Osteoblast (primary cell): ENCODE measurements at regions not wholly inside any gene's neighbourhood (a gene's known extent, or its start where the extent isn't known, plus 50 kb on each side); places are given as distances from the start of the nearest gene placed in this dataset.

ENCODE experiments used
- DNase-seq: peaks from one replicate; pipeline ENCODE4 v3.0.0; 2011; ENCODE audit warnings: low spot score, mixed read lengths; ENCODE audit not compliant: insufficient read length; ENCODE audit errors: missing footprints
- H2AFZ ChIP-seq: 2 replicates; pipeline ENCODE4 v1.6.0; 2011; ENCODE audit warnings: mild to moderate bottlenecking, low read length
- H3K27ac ChIP-seq: 2 replicates; pipeline ENCODE4 v1.5.1; 2011; ENCODE audit warnings: mild to moderate bottlenecking, low read depth, low read length, moderate library complexity
- H3K27me3 ChIP-seq: 2 replicates; pipeline ENCODE4 v1.6.0; 2012; ENCODE audit warnings: mild to moderate bottlenecking, control low read depth, inconsistent platforms, low read length, moderate library complexity; ENCODE audit not compliant: insufficient read depth
- H3K36me3 ChIP-seq: 2 replicates; pipeline ENCODE4 v1.5.1; 2011; ENCODE audit warnings: mild to moderate bottlenecking, low read length, control low read depth, moderate library complexity; ENCODE audit not compliant: insufficient read depth
- H3K4me1 ChIP-seq: 2 replicates; pipeline ENCODE4 v1.5.1; 2011; ENCODE audit warnings: mild to moderate bottlenecking, low read length, control low read depth, moderate library complexity; ENCODE audit not compliant: insufficient read depth
- H3K4me2 ChIP-seq: 2 replicates; pipeline ENCODE4 v1.6.0; 2011; ENCODE audit warnings: mild to moderate bottlenecking, low read length; ENCODE audit not compliant: insufficient read depth
- H3K4me3 ChIP-seq: fragments of 200-600 bp; sonication (generic); 3 replicates; pipeline ENCODE4 v1.5.1; 2012; ENCODE audit warnings: mild to moderate bottlenecking, low read length, inconsistent platforms; ENCODE audit not compliant: insufficient read depth
- H3K79me2 ChIP-seq: 2 replicates; pipeline ENCODE4 v1.6.0; 2012; ENCODE audit warnings: mild to moderate bottlenecking, low read length, control low read depth, inconsistent platforms; ENCODE audit not compliant: insufficient read depth
- H3K9me3 ChIP-seq: 2 replicates; pipeline ENCODE4 v1.5.1; 2011; ENCODE audit warnings: low read depth, low read length, control low read depth
- H4K20me1 ChIP-seq: 2 replicates; pipeline ENCODE4 v1.6.0; 2012; ENCODE audit warnings: mild to moderate bottlenecking, low read length, control low read depth; ENCODE audit not compliant: insufficient read depth
- CTCF ChIP-seq: IDR thresholded peaks from 2 replicates; pipeline ENCODE4 v1.5.1; 2011; ENCODE audit warnings: mild to moderate bottlenecking, low read depth, low read length, moderate library complexity; ENCODE audit errors: extremely low read depth

- Histone ChIP-seq H3K4me1 (no peaks in the 10 kb centered on the region), H3K4me3 (no peak overlapping the region), H3K9me3 (no peaks in the 10 kb centered on the region), H3K27ac (no peak overlapping the region), H3K4me2 (no peak overlapping the region), H2AFZ (no peak overlapping the region), H3K36me3 (no peaks in the 10 kb centered on the region), H3K27me3 (no peaks in the 10 kb centered on the region), H4K20me1 (no peaks in the 10 kb centered on the region), H3K79me2 (no peaks in the 10 kb centered on the region)
- no peak for DNase-seq
- peak; percentile 54 for TF ChIP-seq CTCF
Observed at GRCh38 chr7:95718577-95719410, 53.6 kb upstream of the DYNC1I1 start.

GRCh38 chr7:95716357-95717122 lies 55.8 kb upstream of the DYNC1I1 start:
- peak overlapping the region; percentile 45 for H2AFZ ChIP-seq
- H3K4me1 ChIP-seq, result no peaks in the 10 kb centered on the region
- H3K79me2 ChIP-seq, result no peaks in the 10 kb centered on the region
- no peaks in the 10 kb centered on the region for H4K20me1 ChIP-seq
- no peak for DNase-seq
- H3K27ac ChIP-seq, result no peak overlapping the region
- TF ChIP-seq CTCF, result no peak
- no peaks in the 10 kb centered on the region for H3K36me3 ChIP-seq
- H3K4me2 ChIP-seq, result no peak overlapping the region
- H3K9me3 ChIP-seq, result no peaks in the 10 kb centered on the region
- no peak overlapping the region for H3K4me3 ChIP-seq
- no peaks in the 10 kb centered on the region for H3K27me3 ChIP-seq

GRCh38 chr7:95715274-95715673 lies 57.1 kb upstream of the DYNC1I1 start:
- Histone ChIP-seq H3K9me3 (no peaks in the 10 kb centered on the region), H2AFZ (no peak overlapping the region), H3K79me2 (no peaks in the 10 kb centered on the region), H3K27ac (no peak overlapping the region), H3K4me1 (no peaks in the 10 kb centered on the region), H3K27me3 (no peaks in the 10 kb centered on the region), H3K4me2 (no peak overlapping the region), H3K36me3 (no peaks in the 10 kb centered on the region), H4K20me1 (no peaks in the 10 kb centered on the region), H3K4me3 (no peak overlapping the region)
- DNase-seq, result no peak
- TF ChIP-seq CTCF, result no peak

GRCh38 chr7:95710711-95711110 lies 61.6 kb upstream of the DYNC1I1 start:
- no peak for TF ChIP-seq CTCF
- no peaks in the 10 kb centered on the region for H4K20me1 ChIP-seq
- no peak overlapping the region for H3K4me2 ChIP-seq
- no peak overlapping the region for H3K27ac ChIP-seq
- H3K4me1 ChIP-seq, result no peaks in the 10 kb centered on the region
- no peak for DNase-seq
- H3K27me3 ChIP-seq, result no peaks in the 10 kb centered on the region
- no peaks in the 10 kb centered on the region for H3K36me3 ChIP-seq
- no peaks in the 10 kb centered on the region for H3K79me2 ChIP-seq
- no peak overlapping the region for H2AFZ ChIP-seq
- H3K9me3 ChIP-seq, result no peaks in the 10 kb centered on the region
- no peak overlapping the region for H3K4me3 ChIP-seq
